Activated T-helper 1 cell treated with Interleukin-2 at 50 U/mL for 16 hours (primary cell): ENCODE measurements at regions not wholly inside any gene's neighbourhood (a gene's known extent, or its start where the extent isn't known, plus 50 kb on each side); places are given as distances from the start of the nearest gene placed in this dataset.

Experiments
- DNase-seq: peaks from one replicate; pipeline ENCODE4 v3.0.0-alpha.2; 2020; ENCODE audit warnings: low read depth

- DNase-seq = no peak
Measured at GRCh38 chr3:5618170-5618569, 430.7 kb downstream of the EDEM1 start.

GRCh38 chr3:5630406-5630805, 442.9 kb downstream of the EDEM1 start:
- DNase-seq = no peak

GRCh38 chr3:5633960-5634359, 446.5 kb downstream of the EDEM1 start:
- no peak for DNase-seq

- no peak for DNase-seq
Measured at GRCh38 chr3:5634411-5634810, 446.9 kb downstream of the EDEM1 start.

- DNase-seq = no peak
Measured at GRCh38 chr3:5635746-5636145, 448.2 kb downstream of the EDEM1 start.

GRCh38 chr3:5638550-5638949, 451.0 kb downstream of the EDEM1 start:
- DNase-seq = no peak

GRCh38 chr3:5644773-5645670, 457.5 kb downstream of the EDEM1 start:
- DNase-seq = no peak

- DNase-seq = no peak
Measured at GRCh38 chr3:5645692-5646410, 458.3 kb downstream of the EDEM1 start.

GRCh38 chr3:5650303-5650702, 462.8 kb downstream of the EDEM1 start:
- no peak for DNase-seq

- DNase-seq = no peak
Measured at GRCh38 chr3:5651351-5651750, 463.8 kb downstream of the EDEM1 start.

GRCh38 chr3:5653426-5654143, 466.1 kb downstream of the EDEM1 start:
- no peak for DNase-seq

GRCh38 chr3:5657106-5657505, 469.6 kb downstream of the EDEM1 start:
- DNase-seq = no peak

- DNase-seq = no peak
Measured at GRCh38 chr3:5663601-5664000, 476.1 kb downstream of the EDEM1 start.

GRCh38 chr3:5666455-5666854, 478.9 kb downstream of the EDEM1 start:
- DNase-seq = no peak

- no peak for DNase-seq
Measured at GRCh38 chr3:5673521-5673920, 486.0 kb downstream of the EDEM1 start.

- DNase-seq = no peak
Measured at GRCh38 chr3:5675319-5675718, 487.8 kb downstream of the EDEM1 start.

GRCh38 chr3:5677555-5677954, 490.0 kb downstream of the EDEM1 start:
- DNase-seq = no peak

GRCh38 chr3:5678248-5678647, 490.7 kb downstream of the EDEM1 start:
- no peak for DNase-seq

- no peak for DNase-seq
Measured at GRCh38 chr3:5678844-5679243, 491.3 kb downstream of the EDEM1 start.

- DNase-seq = no peak
Measured at GRCh38 chr3:5687230-5687629, 499.7 kb downstream of the EDEM1 start.

- DNase-seq = no peak
Measured at GRCh38 chr3:5690490-5690889, 503.0 kb downstream of the EDEM1 start.

GRCh38 chr3:5690904-5691532, 503.5 kb downstream of the EDEM1 start:
- DNase-seq = no peak
